GM12878 (cell line): ENCODE measurements at regions not wholly inside any gene's neighbourhood (a gene's known extent, or its start where the extent isn't known, plus 50 kb on each side); places are given as distances from the start of the nearest gene placed in this dataset.
"Not testable (repeated sequence)": the region's sequence is repeated elsewhere in the genome, so short reads cannot be mapped to it uniquely, and the experiment has no call there.

Experiments
- ATAC-seq: fragments of 200-7000 bp; cut with Tn5 transposase; 3 replicates; pipeline ENCODE4 v1.9.1; 2020; ENCODE audit warnings: mild to moderate bottlenecking, moderate library complexity
- BruUV-seq: library from RNA; stranded (reverse); fragments of 400-500 nt; replicated peaks from 2 replicates; lab custom pipeline; 2021; lab: Mats Ljungman, UMichigan
- CTCF ChIA-PET: fragments of 300-600 bp; sonication (Branson Sonifier 250); formaldehyde crosslinking; extraction: SDS; loops from one replicate; lab custom pipeline; 2021; ENCODE audit warnings: inconsistent platforms; lab: Yijun Ruan, JAX
- POLR2A ChIA-PET: fragments of 350-600 bp; formaldehyde crosslinking; extraction: SDS; loops from one replicate; lab custom pipeline; 2021; ENCODE audit warnings: inconsistent platforms; lab: Charles Lee
- RAD21 ChIA-PET: fragments of 300-600 bp; sonication (Branson Sonifier 250); formaldehyde crosslinking; loops from one replicate; lab custom pipeline; 2023; ENCODE audit warnings: antibody characterized with exemption; ENCODE audit not compliant: unreplicated experiment; lab: Charles Lee
- SMC1A ChIA-PET: fragments of 300-600 bp; sonication (Branson Sonifier 250); formaldehyde crosslinking; loops from one replicate; lab custom pipeline; 2023; ENCODE audit not compliant: unreplicated experiment, uncharacterized antibody; lab: Charles Lee
- DNase-seq: peaks from one replicate; pipeline ENCODE4 v3.0.0-alpha.2; 2011; ENCODE audit warnings: low read depth, low spot score
- FAIRE-seq: peaks from 3 replicates; lab custom pipeline; 2011; peaks lifted over from hg19 to GRCh38; lab: Jason Lieb, UNC
- H2AFZ ChIP-seq: 2 replicates; pipeline ENCODE4 v1.6.0; 2011; ENCODE audit warnings: low read depth, low read length, control low read depth; ENCODE audit not compliant: control insufficient read depth
- H3K27ac ChIP-seq: 2 replicates; pipeline ENCODE4 v1.5.1; 2011; ENCODE audit warnings: control low read depth; ENCODE audit not compliant: control insufficient read depth, insufficient read depth
- H3K27me3 ChIP-seq, 2 experiments: replicated peaks in 1 of 2; 2 replicates each; pipeline versions ENCODE4 v1.6.0 to v1.6.1; 2011; ENCODE audit warnings: low read length in 1 of 2; ENCODE audit not compliant: control insufficient read depth in 2 of 2, insufficient read depth in 2 of 2
- H3K36me3 ChIP-seq, 2 experiments: 2 replicates each; pipeline ENCODE4 v1.5.1; 2011; ENCODE audit warnings: low read length in 1 of 2; ENCODE audit not compliant: control insufficient read depth in 2 of 2, insufficient read depth in 2 of 2
- H3K4me1 ChIP-seq: 2 replicates; pipeline ENCODE4 v1.6.1; 2011; ENCODE audit warnings: mild to moderate bottlenecking, low read length, moderate library complexity, mixed read lengths; ENCODE audit not compliant: control insufficient read depth, insufficient read depth
- H3K4me2 ChIP-seq: 2 replicates; pipeline ENCODE4 v1.6.0; 2011; ENCODE audit warnings: control low read depth; ENCODE audit not compliant: control insufficient read depth, insufficient read depth
- H3K4me3 ChIP-seq: fragments of 200-600 bp; sonication (generic); 2 replicates; pipeline ENCODE4 v1.5.1; 2016
- H3K79me2 ChIP-seq: 2 replicates; pipeline ENCODE4 v1.6.0; 2011; ENCODE audit warnings: low read length; ENCODE audit not compliant: control insufficient read depth, insufficient read depth
- H3K9ac ChIP-seq: 2 replicates; pipeline ENCODE4 v1.8.0; 2011; ENCODE audit warnings: low read length, control low read depth, mixed read lengths; ENCODE audit not compliant: control insufficient read depth, insufficient read depth
- H3K9me3 ChIP-seq: replicated peaks from 3 replicates; pipeline ENCODE4 v1.5.1; 2011; ENCODE audit warnings: mild to moderate bottlenecking, low read length; ENCODE audit not compliant: control insufficient read depth, insufficient read depth
- H4K20me1 ChIP-seq: 2 replicates; pipeline ENCODE4 v1.6.0; 2011; ENCODE audit not compliant: control insufficient read depth, insufficient read depth
- ATF3 ChIP-seq: IDR thresholded peaks from 2 replicates; pipeline ENCODE4 v1.6.1; 2011; ENCODE audit warnings: low read depth, mild to moderate bottlenecking, low read length, moderate library complexity, borderline replicate concordance; ENCODE audit errors: extremely low read depth
- CEBPZ ChIP-seq: fragments of 150-350 bp; IDR thresholded peaks from 2 replicates; pipeline ENCODE4 v1.6.1; 2016; ENCODE audit warnings: low read depth, low read length
- NR2F1 ChIP-seq: fragments of 450-650 bp; conservative IDR thresholded peaks from 2 replicates; pipeline ENCODE4 v1.6.1; 2017; ENCODE audit warnings: mild to moderate bottlenecking
- POLR2AphosphoS5 ChIP-seq: IDR thresholded peaks from 2 replicates; pipeline ENCODE4 v1.6.1; 2011; ENCODE audit warnings: mild to moderate bottlenecking, low read length, inconsistent platforms
- SMAD1 ChIP-seq: fragments of 450-650 bp; IDR thresholded peaks from 2 replicates; pipeline ENCODE4 v1.6.1; 2018; ENCODE audit warnings: mild to moderate bottlenecking, low read depth; ENCODE audit not compliant: partially characterized antibody
- USF2 ChIP-seq: IDR thresholded peaks from 2 replicates; pipeline ENCODE4 v1.6.1; 2011; ENCODE audit warnings: low read depth, low read length, improper control_type of control experiment, borderline replicate concordance
- WGBS: methylation state at CpG from one replicate; pipeline ENCODE4 v1.1.6; 2016; ENCODE audit warnings: low lambda C conversion rate; ENCODE audit not compliant: insufficient replicate concordance, insufficient coverage; ENCODE audit errors: missing lambda C conversion rate; 5-methylcytosine and 5-hydroxymethylcytosine counted together
- in situ Hi-C: fragments of 300-500 bp; cut with MboI; formaldehyde crosslinking; loops from 9 replicates; pipeline ENCODE4 v1.14.3; 2018; ENCODE audit warnings: mixed read lengths
- intact Hi-C: fragments of 100-400 bp; cut with micrococcal nuclease; formaldehyde crosslinking; loops from one replicate; pipeline ENCODE4 v1.14.2; 2022; ENCODE audit not compliant: unreplicated experiment

GRCh38 chrX:116332026-116332425 lies 104.4 kb upstream of the SLC6A14 start:
- H2AFZ ChIP-seq, H4K20me1 ChIP-seq, H3K4me3 ChIP-seq, H3K27me3 ChIP-seq, intact Hi-C loops, DNase-seq, H3K9ac ChIP-seq, H3K4me1 ChIP-seq, H3K79me2 ChIP-seq, H3K27ac ChIP-seq, CTCF ChIA-PET, ATAC-seq, POLR2A ChIA-PET, H3K4me2 ChIP-seq, RAD21 ChIA-PET, BruUV-seq, H3K36me3 ChIP-seq, H3K9me3 ChIP-seq, SMC1A ChIA-PET, in situ Hi-C loops, FAIRE-seq: not testable (repeated sequence)
- WGBS: 17% methylated on average over 7 of the region's 7 CpGs

- H4K20me1 ChIP-seq, DNase-seq, POLR2A ChIA-PET, in situ Hi-C loops, H3K4me1 ChIP-seq, H3K4me2 ChIP-seq, intact Hi-C loops, H3K9me3 ChIP-seq, H3K36me3 ChIP-seq, H3K9ac ChIP-seq, SMC1A ChIA-PET, H2AFZ ChIP-seq, H3K79me2 ChIP-seq, BruUV-seq, H3K4me3 ChIP-seq, RAD21 ChIA-PET, ATAC-seq, H3K27me3 ChIP-seq, FAIRE-seq, CTCF ChIA-PET, H3K27ac ChIP-seq: not testable (repeated sequence)
- WGBS: 33% methylated on average over 7 of the region's 7 CpGs
These were observed 101.6 kb upstream of the SLC6A14 start for GRCh38 chrX:116334797-116335196.

- H3K36me3 ChIP-seq: no peaks in the 10 kb centered on the region
- H3K9me3 ChIP-seq: no peaks in the 10 kb centered on the region
- H3K4me1 ChIP-seq: no peaks in the 10 kb centered on the region
- H3K4me3 ChIP-seq: no peak overlapping the region
- no peak overlapping the region for H3K4me2 ChIP-seq
- H3K27me3 ChIP-seq: no peaks in the 10 kb centered on the region
- H4K20me1 ChIP-seq: no peaks in the 10 kb centered on the region
- no peak for FAIRE-seq
- WGBS: 93% methylated on average over 1 of the region's 1 CpG
- H3K79me2 ChIP-seq: no peaks in the 10 kb centered on the region
- H3K27ac ChIP-seq: no peak overlapping the region
- CTCF ChIA-PET: no interaction called here
- no peak for ATAC-seq
- H2AFZ ChIP-seq: no peak overlapping the region
- RAD21 ChIA-PET: no interaction called here
- SMC1A ChIA-PET: no interaction called here
- in situ Hi-C loops: no loop called here
- intact Hi-C loops: no loop called here
- no peak overlapping the region for H3K9ac ChIP-seq
- no peak for DNase-seq
- BruUV-seq: no TSS peak
- POLR2A ChIA-PET: no interaction called here
- TF ChIP-seq CEBPZ (no peak), NR2F1 (no peak), SMAD1 (no peak), POLR2AphosphoS5 (no peak), USF2 (no peak), ATF3 (no peak)
These were observed 97.0 kb upstream of the SLC6A14 start for GRCh38 chrX:116339407-116339806.
